ENCODE measurements at regions not wholly inside any gene's neighbourhood (a gene's known extent, or its start where the extent isn't known, plus 50 kb on each side); places are given as distances from the start of the nearest gene placed in this dataset.

- TF ChIP-seq CTCF (IDR thresholded peaks at IDR 0.05): no peak
- TF ChIP-seq POLR2A (IDR thresholded peaks at IDR 0.05): no peak
Measured at GRCh38 chr10:61835946-61836887, 65.3 kb upstream of the ARID5B start.

Measured in uterus (tissue), 2 donors.